A549 (cell line): ENCODE measurements at regions not wholly inside any gene's neighbourhood (a gene's known extent, or its start where the extent isn't known, plus 50 kb on each side); places are given as distances from the start of the nearest gene placed in this dataset.
A peak's percentile ranks its signal among the peaks of the same experiment; 100 is the strongest.

Source experiments
- ATAC-seq, 2 experiments: fragments of 200-7000 bp in 1 of 2; fragments of >200 bp in 1 of 2; cut with Nextera tagmentation in 1 of 2; cut with Tn5 transposase in 1 of 2; 3 replicates each; pipeline versions ENCODE4 v1.8.0 to v1.9.1; 2018 to 2020; ENCODE audit warnings: mild to moderate bottlenecking in 1 of 2, moderate library complexity in 1 of 2
- CTCF ChIA-PET: fragments of 300-600 bp; sonication (Branson Sonifier 250); formaldehyde crosslinking; extraction: SDS; loops from one replicate; lab custom pipeline; 2021; ENCODE audit warnings: antibody characterized with exemption, inconsistent platforms; lab: Yijun Ruan, JAX
- POLR2A ChIA-PET: fragments of 350-600 bp; formaldehyde crosslinking; extraction: SDS; loops from one replicate; lab custom pipeline; 2021; ENCODE audit warnings: antibody characterized with exemption, inconsistent platforms; lab: Yijun Ruan, JAX
- DNase-seq, 2 experiments: peaks; one replicate each; pipeline versions ENCODE4 v3.0.0 to v3.0.0-alpha.2; 2011 to 2016; ENCODE audit warnings: low read depth in 1 of 2, low spot score in 1 of 2
- FAIRE-seq: peaks from 2 replicates; lab custom pipeline; 2011; peaks lifted over from hg19 to GRCh38; lab: Jason Lieb, UNC
- H3K27ac ChIP-seq, 2 experiments: fragments of >200 bp; sonication (Bioruptor Twin); formaldehyde crosslinking; 3 replicates each; pipeline ENCODE4 v1.5.1; 2016 to 2017
- H3K4me1 ChIP-seq: fragments of >200 bp; sonication (Bioruptor Twin); formaldehyde crosslinking; 3 replicates; pipeline ENCODE4 v1.6.1; 2016
- H3K4me2 ChIP-seq: fragments of >200 bp; sonication (Bioruptor Twin); formaldehyde crosslinking; 3 replicates; pipeline ENCODE4 v1.6.1; 2016
- H3K4me3 ChIP-seq: fragments of >200 bp; sonication (Bioruptor Twin); formaldehyde crosslinking; 3 replicates; pipeline ENCODE4 v1.5.1; 2016
- H3K9me3 ChIP-seq: fragments of >200 bp; sonication (Bioruptor Twin); formaldehyde crosslinking; 3 replicates; pipeline ENCODE4 v1.6.1; 2016
- CEBPB ChIP-seq, 2 experiments: fragments of >200 bp in 1 of 2; sonication (Bioruptor Twin) in 1 of 2; formaldehyde crosslinking in 1 of 2; IDR thresholded peaks; 2 replicates each; pipeline ENCODE4 v1.6.1; 2012 to 2016
- EHF ChIP-seq: fragments of 250-450 bp; sonication (Bioruptor Pico); IDR thresholded peaks from 2 replicates; pipeline ENCODE4 v1.5.0; 2020; ENCODE audit warnings: mild to moderate bottlenecking
- EP300 ChIP-seq, 2 experiments: fragments of >200 bp; sonication (Bioruptor Twin); formaldehyde crosslinking; IDR thresholded peaks; 2 replicates in 1 of 2; 3 replicates in 1 of 2; pipeline ENCODE4 v1.6.1; 2016 to 2017
- HOXB13 ChIP-seq: fragments of 250-450 bp; sonication (Bioruptor Pico); IDR thresholded peaks from 2 replicates; pipeline ENCODE4 v1.5.0; 2020; ENCODE audit warnings: low read depth, mild to moderate bottlenecking, moderate library complexity
- HOXB5 ChIP-seq: fragments of 250-450 bp; sonication (Bioruptor Pico); IDR thresholded peaks from 2 replicates; pipeline ENCODE4 v1.5.0; 2020; ENCODE audit warnings: mild to moderate bottlenecking, moderate library complexity
- JUN ChIP-seq, 2 experiments: fragments of >200 bp; sonication (Bioruptor Twin); formaldehyde crosslinking; IDR thresholded peaks; 2 replicates in 1 of 2; 3 replicates in 1 of 2; pipeline ENCODE4 v1.6.1; 2016 to 2017
- JUNB ChIP-seq: fragments of >200 bp; sonication (Bioruptor Twin); formaldehyde crosslinking; IDR thresholded peaks from 2 replicates; pipeline ENCODE4 v1.6.1; 2016
- MAFK ChIP-seq: fragments of 450-650 bp; IDR thresholded peaks from 2 replicates; pipeline ENCODE4 v1.6.1; 2014; ENCODE audit not compliant: partially characterized antibody
- NFE2L2 ChIP-seq: fragments of 150-350 bp; conservative IDR thresholded peaks from 2 replicates; pipeline ENCODE4 v1.6.1; 2014; ENCODE audit warnings: low read length
- NPAS2 ChIP-seq: fragments of 250-450 bp; sonication (Bioruptor Pico); IDR thresholded peaks from 2 replicates; pipeline ENCODE4 v1.8.0; 2022; ENCODE audit warnings: mild to moderate bottlenecking, moderate library complexity, borderline replicate concordance
- RNF2 ChIP-seq: fragments of 200-600 bp; sonication (generic); IDR thresholded peaks from 2 replicates; pipeline ENCODE4 v1.6.1; 2016; ENCODE audit warnings: low read depth, mild to moderate bottlenecking, antibody characterized with exemption, moderate library complexity, borderline replicate concordance
- SMC3 ChIP-seq: fragments of >200 bp; sonication (Bioruptor Twin); formaldehyde crosslinking; IDR thresholded peaks from 3 replicates; pipeline ENCODE4 v1.6.1; 2018; ENCODE audit warnings: inconsistent platforms
- SREBF2 ChIP-seq: fragments of 450-650 bp; IDR thresholded peaks from 2 replicates; pipeline ENCODE4 v1.6.1; 2014; ENCODE audit warnings: mild to moderate bottlenecking, moderate library complexity
- ZSCAN20 ChIP-seq: fragments of 250-450 bp; sonication (Bioruptor Pico); IDR thresholded peaks from 2 replicates; pipeline ENCODE4 v1.8.0; 2022; ENCODE audit warnings: mild to moderate bottlenecking, moderate library complexity
- WGBS: methylation state at CpG from one replicate; pipeline ENCODE4 v1.1.6; 2017; ENCODE audit errors: missing lambda C conversion rate; 5-methylcytosine and 5-hydroxymethylcytosine counted together
- TF ChIP-seq, protein P1 (sequence below): fragments of 250-450 bp; sonication (Bioruptor Pico); IDR thresholded peaks from 2 replicates; pipeline ENCODE4 v1.5.0; 2021; ENCODE audit warnings: mild to moderate bottlenecking, moderate library complexity, borderline replicate concordance
- TF ChIP-seq, protein P2 (sequence below): IDR thresholded peaks from 2 replicates; pipeline ENCODE4 v1.6.1; 2012

DNA sequence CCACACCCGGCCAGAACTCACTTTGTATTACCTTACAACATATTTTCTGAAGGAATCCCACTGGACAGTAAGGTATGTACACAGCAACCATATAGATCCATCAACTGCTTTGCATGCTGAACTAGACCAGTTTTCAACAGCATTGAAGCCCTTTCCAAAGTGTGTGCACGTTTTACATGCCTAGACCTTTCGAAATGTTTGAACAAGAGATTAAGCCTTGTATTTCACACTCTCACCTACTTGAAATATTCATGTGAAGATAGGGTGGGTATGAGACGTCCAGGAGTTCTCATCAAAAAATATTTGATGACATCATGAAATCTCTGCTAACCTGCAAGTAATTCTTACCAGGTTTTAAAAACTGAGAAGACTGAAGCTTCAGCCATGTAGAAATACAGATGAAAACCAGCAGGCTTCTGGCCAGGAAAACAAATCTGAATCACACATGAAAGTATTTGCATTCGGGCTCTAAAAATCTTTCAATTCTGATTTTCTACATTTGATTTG, 387.0 kb upstream of the PSMD7 start:
- peak; percentile 10 for TF ChIP-seq MAFK
- no peak for TF ChIP-seq NPAS2 (CRISPR knock-in tag)
- H3K4me3 ChIP-seq: no peak overlapping the region
- no peak overlapping the region for H3K4me2 ChIP-seq
- H3K27ac ChIP-seq: no peak overlapping the region
- POLR2A ChIA-PET: no interaction called here
- WGBS: 2% methylated on average over 5 of the region's 5 CpGs
- DNase-seq (no peak), FAIRE-seq (no peak), ATAC-seq (no peak)
- CTCF ChIA-PET: interaction anchor here (0.6 kb wide), 1 partner anchor 61 kb away, joined by 3 read pairs; no protein-coding TSS in a partner anchor
- H3K4me1 ChIP-seq: no peaks in the 10 kb centered on the region
- H3K9me3 ChIP-seq: no peaks in the 10 kb centered on the region

DNA sequence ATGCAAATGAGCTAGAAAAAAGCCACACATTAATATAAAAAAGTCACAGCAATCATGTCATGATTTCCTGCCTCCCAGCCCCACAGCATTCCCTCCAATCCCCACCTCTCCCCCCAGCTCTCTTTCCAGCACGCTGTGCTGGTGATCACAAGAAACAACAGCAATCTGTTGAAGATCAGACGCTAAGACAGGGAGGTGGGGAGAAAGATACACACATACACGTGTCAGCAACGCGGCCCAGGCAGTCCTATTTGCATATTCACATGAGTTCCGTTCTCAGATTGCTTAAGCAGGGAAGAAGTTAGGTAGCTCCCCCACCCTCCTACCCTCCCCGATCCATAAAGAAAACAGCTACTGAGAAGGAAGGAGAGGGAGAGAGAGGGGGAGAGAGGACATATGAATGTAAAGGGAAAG, 405.5 kb upstream of the PSMD7 start:
- POLR2A ChIA-PET: no interaction called here

DNA sequence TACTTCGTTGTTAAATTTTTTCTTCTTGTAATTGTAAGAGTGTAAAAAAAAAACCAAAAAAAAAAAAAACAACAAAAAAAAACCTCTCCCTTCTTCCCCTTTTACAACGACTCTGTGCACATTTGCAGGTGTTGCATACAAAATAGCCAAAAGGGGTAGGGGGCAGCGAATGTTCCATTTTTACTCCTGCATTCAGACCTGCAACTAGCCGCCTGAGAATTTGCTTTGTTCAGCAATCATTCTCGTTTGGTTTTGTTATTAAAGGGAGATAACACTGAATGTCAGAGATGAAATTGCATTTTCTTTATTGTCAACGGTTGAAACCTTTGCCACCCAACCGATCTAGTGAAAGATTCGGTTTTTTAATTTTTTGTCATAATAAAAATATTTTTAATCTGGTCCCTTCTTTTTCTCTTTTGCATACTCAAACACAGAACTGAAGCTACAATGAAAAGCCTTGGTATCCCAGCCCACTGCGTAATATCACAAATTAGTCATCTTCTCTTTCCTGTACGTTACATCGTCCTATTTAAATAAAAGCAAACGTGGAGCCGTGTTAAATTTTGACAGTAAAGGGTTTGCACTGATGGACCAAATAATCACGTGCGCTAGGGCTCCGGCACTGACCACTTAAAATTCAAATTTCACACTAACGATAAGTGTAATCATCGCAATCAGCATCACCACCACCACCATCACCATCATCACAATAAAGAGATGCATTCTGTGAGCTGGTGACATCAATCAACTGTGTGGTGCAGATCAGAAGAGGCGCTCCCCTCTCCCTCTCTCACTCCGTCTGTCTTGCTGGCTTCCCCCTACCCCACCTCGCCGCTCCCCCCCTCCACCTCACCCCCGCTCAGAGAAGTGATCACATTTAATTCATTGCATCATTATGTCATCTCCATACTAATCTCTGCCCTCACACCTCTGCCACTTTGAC, 406.2 kb upstream of the PSMD7 start:
- Histone ChIP-seq H3K4me2 (no peak overlapping the region), H3K9me3 (0 out of 3 replicates have a peak, but pooled peaks cover 3% of the 10 kb centered on the region), H3K4me1 (no peaks in the 10 kb centered on the region), H3K27ac (no peak overlapping the region), H3K4me3 (no peak overlapping the region)
- DNase-seq (no peak), FAIRE-seq (no peak), ATAC-seq (no peak)
- TF ChIP-seq, protein P1, sequence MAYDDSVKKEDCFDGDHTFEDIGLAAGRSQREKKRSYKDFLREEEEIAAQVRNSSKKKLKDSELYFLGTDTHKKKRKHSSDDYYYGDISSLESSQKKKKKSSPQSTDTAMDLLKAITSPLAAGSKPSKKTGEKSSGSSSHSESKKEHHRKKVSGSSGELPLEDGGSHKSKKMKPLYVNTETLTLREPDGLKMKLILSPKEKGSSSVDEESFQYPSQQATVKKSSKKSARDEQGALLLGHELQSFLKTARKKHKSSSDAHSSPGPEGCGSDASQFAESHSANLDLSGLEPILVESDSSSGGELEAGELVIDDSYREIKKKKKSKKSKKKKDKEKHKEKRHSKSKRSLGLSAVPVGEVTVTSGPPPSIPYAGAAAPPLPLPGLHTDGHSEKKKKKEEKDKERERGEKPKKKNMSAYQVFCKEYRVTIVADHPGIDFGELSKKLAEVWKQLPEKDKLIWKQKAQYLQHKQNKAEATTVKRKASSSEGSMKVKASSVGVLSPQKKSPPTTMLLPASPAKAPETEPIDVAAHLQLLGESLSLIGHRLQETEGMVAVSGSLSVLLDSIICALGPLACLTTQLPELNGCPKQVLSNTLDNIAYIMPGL: no peak
- TF ChIP-seq ZSCAN20 (CRISPR knock-in tag) (no peak), EHF (CRISPR knock-in tag) (no peak), SMC3 (no peak), NPAS2 (CRISPR knock-in tag) (no peak), JUN (IDR thresholded peaks at IDR 0.05) (no peak), RNF2 (0 out of 2 replicates have a peak, but pooled peaks have one; percentile 73)
- ChIA-PET CTCF (interaction anchor here (0.9 to 1.7 kb wide), 4 partner anchors 8 to 834 kb away, joined by 3 to 10 read pairs (median 5); no protein-coding TSS in a partner anchor), POLR2A (no interaction called here)
- WGBS: 16% methylated on average over 21 of the region's 23 CpGs

More for the DNA sequence above, 405.5 kb upstream of the PSMD7 start:
- CTCF ChIA-PET: interaction anchor here (0.9 to 1.7 kb wide), 6 partner anchors 8 to 1107 kb away, joined by 3 to 10 read pairs (median 4); no protein-coding TSS in a partner anchor
- 1% methylated on average over 7 of the region's 7 CpGs for WGBS
- Histone ChIP-seq H3K4me3 (no peak overlapping the region), H3K4me1 (no peaks in the 10 kb centered on the region), H3K4me2 (no peak overlapping the region), H3K27ac (no peak overlapping the region), H3K9me3 (0 out of 3 replicates have a peak, but pooled peaks cover 3% of the 10 kb centered on the region)
- FAIRE-seq: no peak
- no peak for DNase-seq
- ATAC-seq: no peak
- TF ChIP-seq HOXB13 (CRISPR knock-in tag) (no peak), NFE2L2 (no peak), SREBF2 (no peak), CEBPB (IDR thresholded peaks at IDR 0.05) (no peak), RNF2 (no peak), JUNB (no peak), HOXB5 (CRISPR knock-in tag) (no peak), EP300 (IDR thresholded peaks at IDR 0.05) (no peak), JUN (IDR thresholded peaks at IDR 0.05) (no peak)
- TF ChIP-seq, protein P1: no peak
- TF ChIP-seq, protein P2, sequence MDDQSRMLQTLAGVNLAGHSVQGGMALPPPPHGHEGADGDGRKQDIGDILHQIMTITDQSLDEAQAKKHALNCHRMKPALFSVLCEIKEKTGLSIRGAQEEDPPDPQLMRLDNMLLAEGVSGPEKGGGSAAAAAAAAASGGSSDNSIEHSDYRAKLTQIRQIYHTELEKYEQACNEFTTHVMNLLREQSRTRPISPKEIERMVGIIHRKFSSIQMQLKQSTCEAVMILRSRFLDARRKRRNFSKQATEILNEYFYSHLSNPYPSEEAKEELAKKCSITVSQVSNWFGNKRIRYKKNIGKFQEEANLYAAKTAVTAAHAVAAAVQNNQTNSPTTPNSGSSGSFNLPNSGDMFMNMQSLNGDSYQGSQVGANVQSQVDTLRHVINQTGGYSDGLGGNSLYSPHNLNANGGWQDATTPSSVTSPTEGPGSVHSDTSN: no peak
